GM12878 (cell line): ENCODE measurements at regions not wholly inside any gene's neighbourhood (a gene's known extent, or its start where the extent isn't known, plus 50 kb on each side); places are given as distances from the start of the nearest gene placed in this dataset.

Experiments used
- ATAC-seq: fragments of 200-7000 bp; cut with Tn5 transposase; 3 replicates; pipeline ENCODE4 v1.9.1; 2020; ENCODE audit warnings: mild to moderate bottlenecking, moderate library complexity
- BruUV-seq: library from RNA; stranded (reverse); fragments of 400-500 nt; replicated peaks from 2 replicates; lab custom pipeline; 2021; lab: Mats Ljungman, UMichigan
- CTCF ChIA-PET: fragments of 300-600 bp; sonication (Branson Sonifier 250); formaldehyde crosslinking; extraction: SDS; loops from one replicate; lab custom pipeline; 2021; ENCODE audit warnings: inconsistent platforms; lab: Yijun Ruan, JAX
- POLR2A ChIA-PET: fragments of 350-600 bp; formaldehyde crosslinking; extraction: SDS; loops from one replicate; lab custom pipeline; 2021; ENCODE audit warnings: inconsistent platforms; lab: Charles Lee
- RAD21 ChIA-PET: fragments of 300-600 bp; sonication (Branson Sonifier 250); formaldehyde crosslinking; loops from one replicate; lab custom pipeline; 2023; ENCODE audit warnings: antibody characterized with exemption; ENCODE audit not compliant: unreplicated experiment; lab: Charles Lee
- SMC1A ChIA-PET: fragments of 300-600 bp; sonication (Branson Sonifier 250); formaldehyde crosslinking; loops from one replicate; lab custom pipeline; 2023; ENCODE audit not compliant: unreplicated experiment, uncharacterized antibody; lab: Charles Lee
- DNase-seq: peaks from one replicate; pipeline ENCODE4 v3.0.0-alpha.2; 2011; ENCODE audit warnings: low read depth, low spot score
- FAIRE-seq: peaks from 3 replicates; lab custom pipeline; 2011; peaks lifted over from hg19 to GRCh38; lab: Jason Lieb, UNC
- H2AFZ ChIP-seq: 2 replicates; pipeline ENCODE4 v1.6.0; 2011; ENCODE audit warnings: low read depth, low read length, control low read depth; ENCODE audit not compliant: control insufficient read depth
- H3K27ac ChIP-seq: 2 replicates; pipeline ENCODE4 v1.5.1; 2011; ENCODE audit warnings: control low read depth; ENCODE audit not compliant: control insufficient read depth, insufficient read depth
- H3K27me3 ChIP-seq, 2 experiments: replicated peaks in 1 of 2; 2 replicates each; pipeline versions ENCODE4 v1.6.0 to v1.6.1; 2011; ENCODE audit warnings: low read length in 1 of 2; ENCODE audit not compliant: control insufficient read depth in 2 of 2, insufficient read depth in 2 of 2
- H3K36me3 ChIP-seq, 2 experiments: 2 replicates each; pipeline ENCODE4 v1.5.1; 2011; ENCODE audit warnings: low read length in 1 of 2; ENCODE audit not compliant: control insufficient read depth in 2 of 2, insufficient read depth in 2 of 2
- H3K4me1 ChIP-seq: 2 replicates; pipeline ENCODE4 v1.6.1; 2011; ENCODE audit warnings: mild to moderate bottlenecking, low read length, moderate library complexity, mixed read lengths; ENCODE audit not compliant: control insufficient read depth, insufficient read depth
- H3K4me2 ChIP-seq: 2 replicates; pipeline ENCODE4 v1.6.0; 2011; ENCODE audit warnings: control low read depth; ENCODE audit not compliant: control insufficient read depth, insufficient read depth
- H3K4me3 ChIP-seq: fragments of 200-600 bp; sonication (generic); 2 replicates; pipeline ENCODE4 v1.5.1; 2016
- H3K79me2 ChIP-seq: 2 replicates; pipeline ENCODE4 v1.6.0; 2011; ENCODE audit warnings: low read length; ENCODE audit not compliant: control insufficient read depth, insufficient read depth
- H3K9ac ChIP-seq: 2 replicates; pipeline ENCODE4 v1.8.0; 2011; ENCODE audit warnings: low read length, control low read depth, mixed read lengths; ENCODE audit not compliant: control insufficient read depth, insufficient read depth
- H3K9me3 ChIP-seq: replicated peaks from 3 replicates; pipeline ENCODE4 v1.5.1; 2011; ENCODE audit warnings: mild to moderate bottlenecking, low read length; ENCODE audit not compliant: control insufficient read depth, insufficient read depth
- H4K20me1 ChIP-seq: 2 replicates; pipeline ENCODE4 v1.6.0; 2011; ENCODE audit not compliant: control insufficient read depth, insufficient read depth
- E2F4 ChIP-seq: IDR thresholded peaks from 2 replicates; pipeline ENCODE4 v1.6.1; 2012; ENCODE audit warnings: low read depth, low read length, improper control_type of control experiment
- ELK1 ChIP-seq: IDR thresholded peaks from 2 replicates; pipeline ENCODE4 v1.6.1; 2012; ENCODE audit warnings: low read depth, low read length, improper control_type of control experiment
- MAX ChIP-seq: IDR thresholded peaks from 2 replicates; pipeline ENCODE4 v1.6.1; 2012; ENCODE audit warnings: low read depth, low read length, improper control_type of control experiment
- MEF2B ChIP-seq: fragments of 450-650 bp; IDR thresholded peaks from 2 replicates; pipeline ENCODE4 v1.6.1; 2018; ENCODE audit warnings: mild to moderate bottlenecking, moderate library complexity; ENCODE audit not compliant: partially characterized antibody, poor library complexity, severe bottlenecking
- NFYB ChIP-seq: IDR thresholded peaks from 2 replicates; pipeline ENCODE4 v1.6.1; 2011; ENCODE audit warnings: low read depth, mild to moderate bottlenecking, low read length, improper control_type of control experiment, moderate library complexity; ENCODE audit not compliant: insufficient read depth
- NKRF ChIP-seq: fragments of 450-650 bp; conservative IDR thresholded peaks from 2 replicates; pipeline ENCODE4 v1.6.1; 2017; ENCODE audit warnings: mild to moderate bottlenecking, moderate library complexity
- PKNOX1 ChIP-seq: fragments of 450-650 bp; IDR thresholded peaks from 2 replicates; pipeline ENCODE4 v1.6.1; 2016; ENCODE audit warnings: mild to moderate bottlenecking
- RB1 ChIP-seq: fragments of 450-650 bp; formaldehyde crosslinking; IDR thresholded peaks from 2 replicates; pipeline ENCODE4 v1.6.1; 2017; ENCODE audit warnings: mild to moderate bottlenecking, borderline replicate concordance
- TARDBP ChIP-seq: IDR thresholded peaks from 2 replicates; pipeline ENCODE4 v1.6.1; 2016; ENCODE audit warnings: borderline replicate concordance
- WGBS: methylation state at CpG from one replicate; pipeline ENCODE4 v1.1.6; 2016; ENCODE audit warnings: low lambda C conversion rate; ENCODE audit not compliant: insufficient replicate concordance, insufficient coverage; ENCODE audit errors: missing lambda C conversion rate; 5-methylcytosine and 5-hydroxymethylcytosine counted together
- in situ Hi-C: fragments of 300-500 bp; cut with MboI; formaldehyde crosslinking; loops from 9 replicates; pipeline ENCODE4 v1.14.3; 2018; ENCODE audit warnings: mixed read lengths
- intact Hi-C: fragments of 100-400 bp; cut with micrococcal nuclease; formaldehyde crosslinking; loops from one replicate; pipeline ENCODE4 v1.14.2; 2022; ENCODE audit not compliant: unreplicated experiment

- in situ Hi-C loops, result no loop called here
- FAIRE-seq, result no peak
- Histone ChIP-seq H4K20me1 (no peaks in the 10 kb centered on the region), H2AFZ (no peak overlapping the region), H3K27ac (no peak overlapping the region), H3K79me2 (no peaks in the 10 kb centered on the region), H3K36me3 (no peaks in the 10 kb centered on the region), H3K9ac (no peak overlapping the region)
- POLR2A ChIA-PET, result no interaction called here
- DNase-seq, result peak; percentile 0
- TF ChIP-seq MEF2B (no peak), PKNOX1 (no peak), MAX (no peak), RB1 (no peak), NKRF (no peak), E2F4 (no peak), NFYB (no peak), ELK1 (no peak), TARDBP (no peak)
- TF ChIP-seq, all 136 proteins: peak for 0
- intact Hi-C loops, result no loop called here
- ChIA-PET SMC1A (no interaction called here), RAD21 (no interaction called here), CTCF (no interaction called here)
- H3K27me3 ChIP-seq, result no peaks in the 10 kb centered on the region
- H3K4me3 ChIP-seq, result no peak overlapping the region
- BruUV-seq, result no TSS peak
- no peak for ATAC-seq
- no CpG with 5 or more reads among the region's 1 CpG for WGBS
- H3K9me3 ChIP-seq, result no peaks in the 10 kb centered on the region
- no peak overlapping the region for H3K4me2 ChIP-seq
- H3K4me1 ChIP-seq, result no peaks in the 10 kb centered on the region
These were observed 812.6 kb upstream of the AMELY start for GRCh38 chrY:7723991-7724632.
